CD4-positive, alpha-beta T cell treated with Interleukin-2 at 100 ng/mL for 4 hours (primary cell): ENCODE measurements at regions not wholly inside any gene's neighbourhood (a gene's known extent, or its start where the extent isn't known, plus 50 kb on each side); places are given as distances from the start of the nearest gene placed in this dataset.

Experiments
- DNase-seq: peaks from one replicate; pipeline ENCODE4 v3.0.0-alpha.2; 2020; ENCODE audit warnings: low spot score

DNA sequence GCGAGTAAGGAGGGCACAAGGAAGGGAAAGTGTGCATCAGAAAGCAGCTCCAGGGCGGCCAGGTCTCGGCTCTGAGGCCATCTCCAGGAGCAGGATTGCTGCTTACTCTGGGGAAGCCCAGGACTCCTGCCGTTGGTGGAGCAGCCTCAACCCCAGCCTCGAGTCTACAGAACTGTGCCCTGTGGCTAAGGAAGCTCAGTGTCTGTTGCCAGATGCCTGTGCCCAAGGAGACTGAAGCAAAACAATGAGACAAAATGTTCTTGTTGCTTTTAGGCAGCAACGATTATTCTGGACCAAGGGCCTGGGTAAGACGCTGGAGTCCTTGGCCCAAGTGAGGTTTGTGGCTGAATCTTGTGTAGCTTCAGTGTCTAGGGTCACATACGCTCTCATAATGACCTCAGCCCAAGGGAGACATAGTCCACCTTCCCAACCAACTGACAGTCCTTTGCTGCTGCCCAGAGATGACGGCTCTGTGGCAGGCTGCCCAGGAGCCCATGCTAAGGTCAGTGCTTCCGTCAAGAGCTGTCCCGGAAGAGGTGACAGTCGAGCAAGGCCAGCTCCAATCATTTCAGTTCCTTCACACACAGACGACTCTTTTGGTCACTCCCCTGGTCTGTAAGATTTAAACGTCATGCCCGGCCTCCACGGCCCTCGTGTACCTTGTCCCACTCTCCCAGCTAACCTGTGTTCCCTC is 223.8 kb downstream of the TTC32 start:
- DNase-seq, result no peak

DNA sequence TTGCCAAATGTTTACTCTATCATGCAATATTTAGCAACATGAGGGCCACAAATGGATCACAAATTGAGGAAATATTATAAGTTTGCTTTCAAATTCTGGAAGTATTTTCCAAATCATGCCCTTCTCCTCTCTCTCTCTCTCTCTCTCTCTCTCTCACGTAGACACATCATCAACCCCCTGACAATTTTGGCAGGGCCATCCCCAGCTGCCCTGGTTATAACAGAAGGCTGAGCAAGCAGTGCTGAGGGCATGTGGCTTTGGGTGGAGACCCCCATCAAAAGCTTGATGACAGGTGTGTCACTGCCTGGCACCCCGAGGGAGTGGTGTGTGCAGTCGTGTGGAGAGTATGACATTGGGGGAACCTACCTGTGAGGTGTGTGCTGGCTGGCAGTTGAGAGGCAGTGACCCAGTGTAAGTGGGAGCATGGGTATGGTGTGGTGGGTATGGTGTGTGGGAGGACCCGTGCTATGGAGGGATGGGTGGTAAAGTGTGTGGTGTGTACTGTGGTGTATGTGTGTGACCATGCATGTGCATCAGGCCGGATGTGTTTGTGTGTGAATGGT is 224.5 kb downstream of the TTC32 start:
- DNase-seq, result no peak

DNA sequence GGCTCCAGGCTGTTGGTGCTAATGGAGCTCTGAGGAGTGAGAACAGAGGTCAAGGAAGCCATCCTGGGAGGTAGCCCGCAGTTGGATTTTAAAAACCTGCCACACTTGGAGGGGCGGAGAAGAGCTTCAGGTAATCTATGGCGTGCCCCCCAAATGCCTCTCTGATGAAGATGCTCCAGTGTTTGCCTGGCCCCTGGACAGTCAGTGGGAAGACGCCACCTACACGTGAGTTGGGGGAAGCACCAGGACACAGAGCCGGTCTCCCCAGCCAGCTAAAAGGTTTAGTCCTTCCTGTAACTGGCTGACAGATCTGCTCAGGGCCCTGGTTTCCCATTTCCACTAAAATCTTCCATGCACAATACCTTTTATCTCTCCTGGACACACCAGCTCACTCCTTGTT is 225.0 kb downstream of the TTC32 start:
- DNase-seq, result no peak

DNA sequence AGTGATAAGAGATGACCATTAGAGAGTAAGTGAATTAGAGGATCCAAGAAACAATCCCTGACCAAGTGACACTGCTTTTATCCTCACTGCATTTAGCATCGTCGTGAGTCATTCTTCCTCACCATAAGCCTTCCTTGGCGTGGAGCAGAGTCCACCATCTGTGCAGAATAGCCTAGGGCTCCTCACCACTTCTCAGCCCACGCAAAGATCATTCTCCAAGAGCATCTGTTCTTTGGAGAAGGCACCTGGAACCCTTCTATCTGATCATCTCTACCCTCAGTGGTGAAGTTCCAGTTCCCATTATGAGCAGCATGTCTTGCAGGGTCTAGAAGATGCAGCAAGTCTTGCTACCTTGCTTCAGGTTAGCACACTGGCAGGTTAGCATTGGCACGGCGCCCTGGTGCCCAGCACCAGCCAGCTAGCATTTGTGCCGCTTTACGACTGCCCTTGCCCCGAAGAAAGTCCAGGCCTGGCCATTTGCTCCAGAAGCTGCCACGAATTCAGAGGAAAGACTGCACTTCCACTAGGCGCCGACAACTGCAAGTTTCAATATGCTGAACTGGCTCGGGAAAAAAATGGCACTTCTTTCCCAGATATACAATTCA is 225.8 kb downstream of the TTC32 start:
- no peak for DNase-seq

DNA sequence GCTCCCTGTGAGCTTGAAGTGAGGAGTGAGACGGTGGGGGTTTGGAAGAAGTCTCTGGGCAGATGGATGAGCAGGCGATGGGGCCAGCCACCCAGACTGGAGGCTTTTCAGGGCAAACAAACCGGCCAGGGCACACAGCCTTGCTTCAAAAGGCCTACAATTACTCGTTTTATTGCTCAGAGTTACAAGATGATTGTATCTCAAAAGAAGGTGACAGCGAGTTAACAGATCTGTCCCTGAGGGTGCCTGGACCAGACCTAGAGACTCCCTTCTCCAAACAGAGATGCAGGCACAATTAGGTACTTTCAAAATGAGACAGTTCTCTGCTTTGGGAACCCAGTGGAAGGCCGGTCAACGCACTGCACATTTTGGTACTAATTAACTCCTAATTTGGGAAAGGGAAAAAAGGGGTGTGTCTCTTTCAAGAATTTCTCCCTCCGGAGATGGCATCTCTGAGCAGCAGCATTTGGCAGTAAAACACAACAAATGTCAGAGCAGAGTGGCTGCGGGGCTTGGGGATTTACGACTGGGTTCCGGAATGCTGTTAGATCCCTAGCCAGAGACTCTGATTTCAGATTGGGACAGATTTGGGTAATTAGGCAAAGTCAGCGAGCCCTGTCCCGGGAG is 226.7 kb downstream of the TTC32 start:
- no peak for DNase-seq

DNA sequence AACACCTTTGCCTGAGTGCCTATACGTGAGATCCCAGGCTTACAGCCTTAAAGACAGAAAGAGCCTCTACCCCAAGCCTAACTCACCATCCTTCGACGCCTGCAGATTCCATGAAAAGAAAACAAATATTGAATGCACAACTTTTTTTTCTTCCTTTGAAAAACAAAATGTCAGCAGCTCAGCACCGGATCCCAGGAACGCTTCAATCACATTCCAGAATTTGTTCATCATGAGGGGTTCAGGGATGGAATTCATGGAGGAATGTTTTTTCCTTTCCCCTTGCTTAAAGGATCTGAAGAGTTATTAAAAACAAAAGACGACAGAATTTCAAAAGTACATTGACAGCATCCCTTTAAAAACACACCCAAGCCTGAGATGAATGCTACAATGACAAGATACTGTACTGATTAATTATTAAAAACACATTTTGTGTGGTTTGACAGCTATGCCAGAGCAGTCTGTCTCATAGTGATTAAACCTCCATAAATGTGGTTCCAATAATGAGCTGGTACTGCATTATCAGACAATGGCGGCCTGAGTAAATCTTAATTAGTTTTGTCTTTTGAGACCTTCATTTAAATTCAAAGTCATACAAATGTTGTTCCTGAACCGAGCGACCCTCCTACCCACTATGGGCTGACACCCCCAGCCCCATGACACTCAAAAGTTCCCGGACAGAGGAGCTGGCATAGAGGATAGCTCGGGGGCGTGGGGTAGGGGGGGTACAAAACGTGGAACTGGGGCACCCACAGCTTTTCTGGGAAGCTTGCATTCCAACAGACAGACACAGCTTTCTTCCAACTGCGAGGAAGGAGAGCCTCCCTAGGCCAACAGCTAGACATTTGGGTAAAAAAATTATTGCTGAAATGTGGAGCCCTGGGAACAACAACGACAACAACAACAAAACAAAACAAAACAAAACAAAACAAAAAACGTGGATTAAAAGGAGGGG is 227.5 kb downstream of the TTC32 start:
- no peak for DNase-seq

DNA sequence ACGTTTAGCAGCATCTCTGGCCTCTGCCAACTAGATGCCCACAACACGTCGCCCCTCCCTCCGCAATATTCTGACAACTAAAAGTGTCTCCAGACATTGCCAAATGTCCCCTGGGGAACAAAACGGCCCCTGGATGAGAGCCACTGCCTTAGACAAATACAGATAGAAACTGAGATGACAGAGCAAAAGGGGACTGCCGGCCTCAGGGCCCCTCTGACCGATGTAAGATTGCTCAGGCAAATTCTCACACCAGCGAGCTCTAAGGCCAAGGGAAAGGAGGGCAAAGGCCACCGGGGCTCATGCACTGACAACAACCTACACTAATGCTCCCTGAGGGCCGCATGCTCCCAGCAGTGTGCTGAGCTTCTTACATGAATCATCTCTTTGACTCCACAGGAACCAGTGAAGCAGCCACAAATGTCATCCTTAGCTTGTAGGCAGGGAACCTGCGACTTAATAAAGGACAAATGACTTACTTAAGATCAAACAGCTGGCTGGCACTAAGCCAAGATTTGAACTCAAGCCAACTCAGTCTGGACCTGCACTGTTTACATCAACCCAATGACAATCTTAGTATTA is 228.5 kb downstream of the TTC32 start:
- no peak for DNase-seq

DNA sequence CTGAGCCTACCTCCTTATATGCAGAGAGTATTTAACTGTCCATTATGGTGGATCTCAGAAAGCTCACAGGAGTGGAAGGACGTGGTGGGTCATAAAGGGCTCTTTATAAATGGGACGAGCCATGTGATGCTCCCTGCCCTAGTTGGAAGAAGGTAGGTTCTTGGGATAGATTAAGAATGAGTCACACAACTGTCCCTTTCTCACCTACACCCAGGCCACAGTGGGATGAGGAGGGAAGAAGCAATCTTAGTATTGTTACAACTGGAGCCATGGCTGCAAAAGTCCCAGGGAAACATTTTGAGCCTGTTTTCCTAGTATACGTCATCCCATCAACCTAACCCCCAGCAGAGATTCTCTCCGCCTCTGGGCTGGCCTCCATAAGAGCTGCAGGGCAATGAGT is 229.9 kb downstream of the TTC32 start:
- no peak for DNase-seq

DNA sequence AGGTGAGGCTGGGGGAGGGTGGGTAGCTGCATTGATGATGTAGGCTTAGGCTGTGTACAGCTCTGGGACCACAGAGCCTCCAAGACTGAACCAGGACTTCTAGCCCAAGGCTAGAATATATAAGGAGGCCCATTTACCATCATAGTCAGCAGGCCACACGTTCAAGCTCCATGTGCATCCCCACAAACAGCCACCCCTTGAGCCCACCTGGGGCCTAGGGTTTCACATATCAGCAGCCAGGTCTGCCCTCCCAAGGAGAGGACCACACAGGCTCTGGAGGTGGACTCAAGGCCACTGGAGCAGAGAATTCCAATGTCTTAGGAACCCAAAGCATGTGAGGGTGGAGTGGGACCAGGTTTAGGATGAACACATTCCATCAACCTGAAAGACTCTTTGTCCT is 230.5 kb downstream of the TTC32 start:
- no peak for DNase-seq

DNA sequence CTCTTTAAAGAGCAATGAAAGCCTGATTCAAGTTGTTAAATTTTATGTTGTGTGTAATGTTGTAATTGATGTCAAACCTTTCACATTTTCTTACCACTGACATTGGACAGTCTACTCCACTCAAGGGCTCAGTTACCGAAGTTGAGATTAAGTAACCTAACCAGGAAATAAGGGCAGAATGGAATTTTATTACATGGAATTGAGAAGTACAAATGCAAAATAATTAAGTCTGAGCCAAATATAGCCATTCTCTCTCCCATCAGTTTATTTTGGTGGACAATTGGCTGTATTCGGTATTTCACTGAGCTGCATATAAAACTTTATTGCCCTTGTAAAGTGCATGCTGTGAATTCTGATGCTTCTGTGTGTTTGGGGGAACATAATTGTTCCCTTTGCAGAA is 231.5 kb downstream of the TTC32 start:
- DNase-seq, result no peak

DNA sequence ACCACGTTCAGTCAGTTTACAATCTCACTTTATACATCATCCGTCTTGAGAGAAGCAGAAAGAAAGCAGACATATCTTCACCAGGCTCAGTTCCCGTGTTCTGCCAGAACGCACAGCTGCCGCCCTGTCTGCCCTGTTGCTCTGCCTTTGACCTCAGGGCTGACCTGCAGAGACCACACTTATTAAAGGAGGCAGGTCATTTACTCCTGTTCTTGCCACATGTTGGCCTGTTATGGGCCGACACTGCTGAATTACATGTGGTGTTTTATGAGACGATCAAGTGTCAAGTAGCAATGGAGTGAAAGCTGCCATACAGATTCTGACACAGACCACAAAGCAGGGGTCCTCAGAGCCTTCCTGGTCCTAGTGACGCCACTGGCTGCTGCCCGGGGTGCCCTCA is 232.2 kb downstream of the TTC32 start:
- DNase-seq, result no peak

DNA sequence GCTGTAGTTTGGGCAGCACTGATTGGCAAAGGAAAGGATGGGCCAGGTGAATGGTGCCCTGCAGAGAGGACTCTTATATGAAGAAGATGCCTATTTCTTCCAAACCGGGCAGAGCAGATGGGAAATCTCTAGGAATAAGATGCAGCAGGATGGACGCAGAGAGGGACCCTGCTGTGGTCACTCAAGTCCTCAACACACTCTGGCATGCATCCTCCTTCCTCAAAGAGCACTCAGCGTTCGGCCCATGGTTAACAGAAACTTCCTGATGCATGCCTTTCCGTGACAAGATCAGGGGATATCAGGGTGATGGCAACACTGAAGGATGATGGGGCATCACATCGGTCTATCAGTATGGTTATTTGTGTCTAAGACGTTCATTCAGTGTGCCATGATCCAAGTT is 232.7 kb downstream of the TTC32 start:
- no peak for DNase-seq

DNA sequence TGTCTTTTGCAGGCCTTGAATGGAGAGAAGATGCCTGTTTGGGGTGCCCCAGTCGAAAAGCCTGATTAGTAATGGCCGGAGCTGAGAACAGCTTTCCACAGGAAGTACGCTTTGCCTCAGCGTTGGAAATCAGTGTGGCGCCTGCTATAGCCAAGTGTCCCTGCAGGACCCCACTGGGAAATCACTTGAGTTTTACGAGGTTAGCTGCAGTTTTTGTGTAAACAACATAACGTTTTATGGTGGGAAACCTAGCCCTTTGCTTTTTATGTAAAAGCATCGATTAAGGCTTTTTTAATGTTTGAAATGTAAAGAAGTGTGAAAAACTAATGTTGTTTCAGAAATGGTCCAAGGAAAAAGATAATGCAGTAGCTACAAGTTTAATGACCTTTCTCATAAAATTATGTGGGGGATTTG is 234.2 kb downstream of the TTC32 start:
- no peak for DNase-seq

DNA sequence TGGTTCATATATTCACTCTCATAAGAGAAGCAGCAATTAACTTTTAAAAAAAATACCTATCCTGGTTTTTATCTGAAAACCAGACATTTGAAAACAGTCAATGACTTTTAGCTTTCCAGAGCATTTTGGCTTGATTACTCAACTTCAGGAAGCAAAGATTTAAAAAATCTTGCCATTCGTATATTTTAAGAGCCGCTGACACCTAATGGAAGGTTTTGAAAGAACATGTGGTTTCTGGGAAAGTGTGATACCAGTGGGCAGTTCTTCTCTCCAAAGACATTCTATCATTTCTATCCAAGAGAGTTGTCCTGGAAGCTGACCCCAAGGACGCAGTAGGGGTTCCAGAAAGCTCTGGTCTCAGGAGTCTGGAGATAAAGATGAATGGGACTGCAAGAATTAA is 234.7 kb downstream of the TTC32 start:
- no peak for DNase-seq

DNA sequence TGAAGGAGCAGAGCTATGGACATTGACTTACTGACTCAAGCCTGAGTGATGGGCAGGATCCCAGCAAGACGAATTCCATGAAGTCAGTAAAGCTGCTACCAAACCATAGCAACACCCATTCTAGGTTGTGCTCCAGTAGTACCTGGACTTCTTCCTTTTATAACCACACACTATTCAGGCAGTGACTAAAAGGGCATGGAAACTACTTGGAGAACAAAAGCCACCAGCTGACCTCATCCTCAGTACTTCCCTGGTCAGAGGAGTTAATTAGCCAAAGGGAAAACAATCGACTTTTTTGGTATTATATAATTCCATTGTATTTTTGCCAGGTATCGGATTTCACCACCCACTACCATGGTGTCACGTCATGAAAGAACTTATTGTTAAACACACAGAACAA is 237.1 kb downstream of the TTC32 start:
- no peak for DNase-seq

DNA sequence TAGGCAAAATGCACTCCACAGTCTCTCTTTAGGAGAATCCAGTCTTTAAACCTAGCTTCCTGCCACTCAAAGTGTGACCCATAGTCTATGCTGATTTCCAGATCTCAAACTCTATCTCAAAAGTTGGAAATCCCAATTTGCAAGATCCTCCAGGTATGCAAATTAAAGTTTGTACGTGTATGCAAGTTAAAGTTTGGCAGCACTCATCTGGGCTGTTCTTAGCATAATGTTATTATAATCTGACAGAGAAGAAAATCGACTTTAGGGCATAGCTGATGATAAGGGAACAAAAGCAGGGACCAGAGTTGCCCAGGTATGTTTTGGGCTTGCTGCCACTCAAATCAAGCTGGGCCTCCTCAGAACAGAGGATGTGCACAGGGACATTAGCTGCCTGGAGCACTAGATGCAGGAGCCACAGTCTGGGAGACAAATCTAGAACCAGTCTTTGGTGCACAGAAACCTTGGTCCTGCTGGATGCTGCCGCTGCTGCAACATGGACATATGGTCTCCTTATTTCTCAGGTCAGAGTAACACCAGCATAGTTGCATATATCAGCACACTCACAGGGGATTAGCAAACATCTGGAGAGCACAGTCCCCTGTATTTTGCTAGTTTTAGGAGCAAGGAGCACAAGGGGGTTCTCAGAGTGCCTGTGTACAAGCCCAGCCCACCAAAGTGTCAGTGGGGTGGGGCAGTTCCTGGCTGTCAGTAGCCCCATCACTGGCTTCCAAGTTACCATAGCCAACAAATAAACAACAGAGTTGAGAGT is 242.6 kb downstream of the TTC32 start:
- no peak for DNase-seq

DNA sequence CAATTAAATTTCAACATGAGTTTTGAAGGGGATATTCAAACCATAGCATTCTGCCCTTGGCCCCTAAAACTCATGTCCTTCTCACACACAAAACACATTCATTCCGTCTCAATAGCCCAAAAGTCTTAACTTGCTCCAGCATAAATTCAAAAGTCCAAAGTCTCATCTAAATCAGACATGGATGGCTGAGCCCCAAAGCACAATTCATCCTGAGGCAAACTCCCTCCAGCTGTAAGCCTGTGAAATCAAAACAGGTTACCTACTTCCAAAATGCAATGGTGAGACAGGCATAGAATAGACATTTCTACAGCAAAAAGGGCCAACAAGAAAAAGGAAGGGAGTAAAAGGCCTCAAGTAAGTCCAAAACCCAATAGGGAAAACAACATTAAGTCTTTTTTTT is 245.8 kb downstream of the TTC32 start:
- no peak for DNase-seq

DNA sequence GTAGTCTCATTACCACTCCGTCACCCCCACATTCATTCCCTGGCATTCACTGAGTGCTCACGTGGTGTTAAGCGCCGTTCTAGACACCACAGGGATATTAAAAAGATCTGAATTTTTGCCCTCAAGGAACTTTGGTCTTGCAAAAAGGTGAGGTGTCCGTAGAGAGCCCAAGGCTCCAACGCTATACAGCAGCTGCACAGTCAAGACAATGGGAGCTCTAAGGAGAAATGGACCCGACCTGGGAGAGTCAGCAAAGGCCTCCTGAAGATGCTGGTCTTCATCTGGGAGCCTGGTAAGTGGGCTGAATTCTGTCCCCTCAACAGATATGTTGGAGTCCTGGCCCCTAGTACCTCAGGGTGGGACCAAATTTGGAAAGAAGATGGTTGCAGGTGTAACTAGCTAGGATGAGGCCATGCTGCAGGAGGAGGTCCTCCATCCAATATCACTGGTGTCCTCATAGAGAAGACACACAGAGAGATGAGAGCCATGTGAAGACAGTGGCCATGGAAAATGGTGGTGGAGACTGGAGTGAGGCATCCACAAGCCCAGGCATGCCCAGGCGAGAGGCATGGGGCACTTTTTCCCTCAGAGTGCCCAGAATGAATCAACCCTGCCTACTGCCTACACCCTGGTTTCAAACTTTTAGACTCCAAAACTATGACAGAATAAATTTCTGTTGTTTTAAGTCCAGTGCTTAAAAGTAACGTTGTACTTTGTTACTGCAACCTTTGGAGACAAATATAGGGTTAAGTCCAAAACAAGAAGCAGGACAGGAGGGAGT is 247.3 kb downstream of the TTC32 start:
- no peak for DNase-seq

DNA sequence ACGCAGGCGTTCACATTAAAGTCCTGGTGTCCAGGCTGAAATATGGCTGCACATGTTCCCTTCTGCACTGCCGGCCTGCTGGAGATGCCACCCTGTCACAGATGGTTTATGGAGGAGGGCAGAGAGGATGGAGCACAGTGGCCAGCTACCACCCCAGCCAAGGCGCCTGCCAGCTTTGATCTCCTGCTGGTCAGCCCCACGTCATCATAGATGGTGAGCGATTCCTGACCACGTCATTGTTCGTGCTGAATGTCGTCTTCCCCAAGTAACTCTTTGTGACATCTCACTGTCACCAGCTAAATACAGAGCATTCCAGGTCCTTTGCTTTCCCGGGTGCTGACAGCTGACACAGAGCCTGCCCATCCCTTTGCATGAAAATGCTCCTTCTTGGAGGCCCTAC is 248.3 kb downstream of the TTC32 start:
- DNase-seq, result no peak

DNA sequence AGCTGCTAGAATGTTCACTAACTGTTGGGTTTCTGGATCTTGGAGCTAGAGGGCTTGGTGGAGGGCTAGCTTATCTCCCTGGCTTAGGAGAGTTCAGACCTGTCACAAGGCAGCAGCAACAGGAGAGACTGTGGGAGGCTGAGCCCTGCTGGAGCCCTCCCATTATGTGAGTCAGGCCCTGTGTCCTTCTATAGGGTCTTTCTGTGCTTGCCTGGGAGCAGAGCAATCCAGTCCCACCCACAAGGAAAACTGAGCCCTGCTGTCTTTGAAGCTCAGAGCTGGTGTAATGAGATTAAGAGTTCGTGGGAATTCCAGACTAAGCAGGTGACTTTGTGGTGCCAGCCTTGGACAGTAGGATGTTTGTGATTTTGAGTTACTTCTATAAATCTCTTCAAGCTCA is 249.0 kb downstream of the TTC32 start:
- no peak for DNase-seq
